ENCODE measurements at regions not wholly inside any gene's neighbourhood (a gene's known extent, or its start where the extent isn't known, plus 50 kb on each side); places are given as distances from the start of the nearest gene placed in this dataset.

DNA sequence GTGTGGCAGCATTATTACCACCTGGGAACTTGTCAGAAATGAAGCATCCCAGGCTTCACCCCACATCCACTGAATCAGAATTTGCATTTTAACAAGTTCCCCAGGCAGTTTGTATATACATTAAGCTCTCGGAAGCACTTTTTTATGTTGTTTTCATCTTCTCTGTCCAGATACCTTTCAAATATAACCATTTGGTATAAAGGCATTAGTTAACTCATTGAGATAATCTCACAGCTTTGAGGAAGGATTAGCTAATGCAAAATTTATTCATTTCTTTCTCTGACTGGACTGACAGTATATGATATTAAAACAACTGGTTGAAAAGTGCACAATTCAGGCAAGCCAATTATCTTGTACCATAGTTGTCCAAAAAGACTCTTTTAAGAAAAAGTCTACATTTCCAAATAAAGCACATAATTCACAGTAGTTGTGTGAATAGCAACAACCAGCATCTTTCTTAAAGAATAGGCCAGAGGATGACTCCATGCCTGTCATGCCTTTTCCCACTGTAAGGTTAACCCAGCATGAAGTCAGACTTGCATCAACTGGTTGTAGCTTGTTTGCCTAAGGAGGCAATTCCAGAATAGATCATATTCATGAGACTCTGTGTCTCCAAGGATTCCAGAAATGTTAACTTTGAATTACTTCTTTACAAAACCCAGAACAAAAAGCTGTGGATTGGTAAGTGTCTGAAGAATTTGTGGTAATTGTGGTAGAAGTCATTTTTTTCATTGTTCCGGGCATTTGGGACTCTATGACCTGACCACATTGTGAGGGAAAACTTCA lies 254.3 kb upstream of the SESN3 start:
- intact Hi-C loops (cut with micrococcal nuclease): no loop called here
- H2AFZ ChIP-seq (ENCODE audit: low read depth, low read length): no peak overlapping the region
- H3K27me3 ChIP-seq (ENCODE audit: control insufficient read depth in 2 of 2, insufficient read depth in 2 of 2, low read length in 2 of 2): peaks cover 0 to 2% of the 10 kb centered on the region in 2 experiments
- H3K9me3 ChIP-seq (replicated peaks; ENCODE audit: control insufficient read depth, insufficient read depth, low read length): no peaks in the 10 kb centered on the region
- CTCF ChIA-PET: no interaction called here
- H3K27ac ChIP-seq (ENCODE audit: insufficient read depth, low read depth, low read length): no peak overlapping the region
- no TSS peak for BruUV-seq (replicated peaks)
- H3K9ac ChIP-seq (replicated peaks; ENCODE audit: extremely low read depth, insufficient read depth, low read length): no peak overlapping the region
- H3K4me1 ChIP-seq (ENCODE audit: control insufficient read depth, extremely low read depth, insufficient read depth, low read length): no peaks in the 10 kb centered on the region
- H4K20me1 ChIP-seq (replicated peaks; ENCODE audit: control insufficient read depth, extremely low read depth, insufficient read depth, low read length): no peaks in the 10 kb centered on the region
- DNase-seq (ENCODE audit: low read depth, low spot score): no peak
- no peaks in the 10 kb centered on the region for H3K36me3 ChIP-seq (ENCODE audit: control insufficient read depth in 2 of 2, extremely low read depth in 1 of 2, insufficient read depth in 2 of 2, low read length in 2 of 2)
- no peak for FAIRE-seq
- TF ChIP-seq FOS (IDR thresholded peaks at IDR 0.05; ENCODE audit: borderline replicate concordance, insufficient read depth, low read length) (no peak), GATA2 (IDR thresholded peaks at IDR 0.05; ENCODE audit: insufficient read depth, insufficient read length, low read depth, low read length) (no peak), MYC (IDR thresholded peaks at IDR 0.05; ENCODE audit: low read depth, low read length) (no peak), POLR2A (IDR thresholded peaks at IDR 0.05; ENCODE audit: low read depth, low read length) (no peak), EZH2 (IDR thresholded peaks at IDR 0.05; ENCODE audit: borderline replicate concordance, low read depth, low read length, severe bottlenecking) (no peak), JUN (IDR thresholded peaks at IDR 0.05; ENCODE audit: borderline replicate concordance, insufficient read depth, insufficient read length, low read depth) (no peak), POLR2AphosphoS5 (IDR thresholded peaks at IDR 0.05; ENCODE audit: insufficient read depth, low read depth, low read length) (no peak)
- TF ChIP-seq, protein P1, sequence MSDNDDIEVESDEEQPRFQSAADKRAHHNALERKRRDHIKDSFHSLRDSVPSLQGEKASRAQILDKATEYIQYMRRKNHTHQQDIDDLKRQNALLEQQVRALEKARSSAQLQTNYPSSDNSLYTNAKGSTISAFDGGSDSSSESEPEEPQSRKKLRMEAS (IDR thresholded peaks at IDR 0.05; ENCODE audit: insufficient read depth, insufficient read length): no peak
- TF ChIP-seq, protein P2, sequence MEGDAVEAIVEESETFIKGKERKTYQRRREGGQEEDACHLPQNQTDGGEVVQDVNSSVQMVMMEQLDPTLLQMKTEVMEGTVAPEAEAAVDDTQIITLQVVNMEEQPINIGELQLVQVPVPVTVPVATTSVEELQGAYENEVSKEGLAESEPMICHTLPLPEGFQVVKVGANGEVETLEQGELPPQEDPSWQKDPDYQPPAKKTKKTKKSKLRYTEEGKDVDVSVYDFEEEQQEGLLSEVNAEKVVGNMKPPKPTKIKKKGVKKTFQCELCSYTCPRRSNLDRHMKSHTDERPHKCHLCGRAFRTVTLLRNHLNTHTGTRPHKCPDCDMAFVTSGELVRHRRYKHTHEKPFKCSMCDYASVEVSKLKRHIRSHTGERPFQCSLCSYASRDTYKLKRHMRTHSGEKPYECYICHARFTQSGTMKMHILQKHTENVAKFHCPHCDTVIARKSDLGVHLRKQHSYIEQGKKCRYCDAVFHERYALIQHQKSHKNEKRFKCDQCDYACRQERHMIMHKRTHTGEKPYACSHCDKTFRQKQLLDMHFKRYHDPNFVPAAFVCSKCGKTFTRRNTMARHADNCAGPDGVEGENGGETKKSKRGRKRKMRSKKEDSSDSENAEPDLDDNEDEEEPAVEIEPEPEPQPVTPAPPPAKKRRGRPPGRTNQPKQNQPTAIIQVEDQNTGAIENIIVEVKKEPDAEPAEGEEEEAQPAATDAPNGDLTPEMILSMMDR (IDR thresholded peaks at IDR 0.05; ENCODE audit: extremely low read depth in 1 of 2, insufficient read depth in 1 of 2, low read depth in 1 of 2, low read length in 2 of 2): no peak
- dilution Hi-C loops (cut with MboI; ENCODE audit: extremely low pct_ligation_motif_present, low sequenced_read_pairs): no loop called here
- POLR2A ChIA-PET: no interaction called here
- no peaks in the 10 kb centered on the region for H3K9me1 ChIP-seq (replicated peaks; ENCODE audit: control insufficient read depth, extremely low read depth, insufficient read depth, low read length)
- H3K79me2 ChIP-seq (ENCODE audit: control insufficient read depth, insufficient read depth, low read length): no peaks in the 10 kb centered on the region
- H3K4me2 ChIP-seq (ENCODE audit: insufficient read depth, low read length): no peak overlapping the region
- H3K4me3 ChIP-seq (replicated peaks in 1 of 3; ENCODE audit: insufficient read depth in 1 of 3, low read depth in 1 of 3, low read length in 3 of 3): no peak overlapping the region

Measured in endothelial cell of umbilical vein (primary cell).